Sigmoid colon (tissue), 4 donors: ENCODE measurements at regions not wholly inside any gene's neighbourhood (a gene's known extent, or its start where the extent isn't known, plus 50 kb on each side); places are given as distances from the start of the nearest gene placed in this dataset.

ENCODE experiments used
- EP300 ChIP-seq, 4 donors: sonication (generic); formaldehyde crosslinking; IDR thresholded peaks; one replicate each; pipeline ENCODE4 v1.6.1; 2017; ENCODE audit warnings: antibody characterized with exemption in 4 of 4
- POLR2A ChIP-seq, 2 donors: fragments of 450-650 bp; IDR thresholded peaks; one replicate each; pipeline ENCODE4 v1.6.1; 2016; ENCODE audit warnings: antibody characterized with exemption in 2 of 2, mild to moderate bottlenecking in 2 of 2, moderate library complexity in 2 of 2
- POLR2AphosphoS5 ChIP-seq, 4 donors: sonication (generic); formaldehyde crosslinking; IDR thresholded peaks; one replicate each; pipeline ENCODE4 v1.6.1; 2017; ENCODE audit warnings: antibody characterized with exemption in 4 of 4
- TF ChIP-seq, protein P1 (sequence below), 4 experiments: fragments of 450-650 bp in 3 of 4; fragments of 200-600 bp in 1 of 4; IDR thresholded peaks; one replicate each; pipeline ENCODE4 v1.5.1; 2016 to 2019; ENCODE audit warnings: antibody characterized with exemption in 4 of 4, mild to moderate bottlenecking in 3 of 4, moderate library complexity in 2 of 4

DNA sequence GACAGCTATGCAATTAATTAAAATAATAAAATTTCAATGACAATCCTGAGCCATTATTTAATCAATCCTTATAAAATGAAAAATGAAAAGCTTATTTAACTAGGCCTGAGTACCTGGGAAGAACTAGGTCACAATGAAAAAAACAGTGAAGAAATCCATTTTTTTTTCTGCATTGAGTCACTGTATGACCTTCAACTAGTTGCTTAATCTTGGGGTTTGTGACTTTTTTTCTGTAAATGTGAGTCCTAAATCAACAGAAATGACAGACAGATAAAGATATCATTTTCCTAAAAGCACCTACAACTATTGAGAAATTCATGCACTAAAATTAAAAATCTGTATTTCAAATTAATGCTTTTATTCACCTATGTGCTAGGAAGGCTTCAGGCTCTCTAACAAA, 96.8 kb downstream of the TMEM26 start:
- TF ChIP-seq, protein P1, sequence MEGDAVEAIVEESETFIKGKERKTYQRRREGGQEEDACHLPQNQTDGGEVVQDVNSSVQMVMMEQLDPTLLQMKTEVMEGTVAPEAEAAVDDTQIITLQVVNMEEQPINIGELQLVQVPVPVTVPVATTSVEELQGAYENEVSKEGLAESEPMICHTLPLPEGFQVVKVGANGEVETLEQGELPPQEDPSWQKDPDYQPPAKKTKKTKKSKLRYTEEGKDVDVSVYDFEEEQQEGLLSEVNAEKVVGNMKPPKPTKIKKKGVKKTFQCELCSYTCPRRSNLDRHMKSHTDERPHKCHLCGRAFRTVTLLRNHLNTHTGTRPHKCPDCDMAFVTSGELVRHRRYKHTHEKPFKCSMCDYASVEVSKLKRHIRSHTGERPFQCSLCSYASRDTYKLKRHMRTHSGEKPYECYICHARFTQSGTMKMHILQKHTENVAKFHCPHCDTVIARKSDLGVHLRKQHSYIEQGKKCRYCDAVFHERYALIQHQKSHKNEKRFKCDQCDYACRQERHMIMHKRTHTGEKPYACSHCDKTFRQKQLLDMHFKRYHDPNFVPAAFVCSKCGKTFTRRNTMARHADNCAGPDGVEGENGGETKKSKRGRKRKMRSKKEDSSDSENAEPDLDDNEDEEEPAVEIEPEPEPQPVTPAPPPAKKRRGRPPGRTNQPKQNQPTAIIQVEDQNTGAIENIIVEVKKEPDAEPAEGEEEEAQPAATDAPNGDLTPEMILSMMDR (IDR thresholded peaks at IDR 0.05), result no peak
- TF ChIP-seq EP300 (IDR thresholded peaks at IDR 0.05) (no peak), POLR2A (IDR thresholded peaks at IDR 0.05) (no peak), POLR2AphosphoS5 (IDR thresholded peaks at IDR 0.05) (no peak)
